SK-N-SH treated with all-trans-retinoic acid at 6 μM for 48 hours (cell line): ENCODE measurements at regions not wholly inside any gene's neighbourhood (a gene's known extent, or its start where the extent isn't known, plus 50 kb on each side); places are given as distances from the start of the nearest gene placed in this dataset.

Experiments
- ATAC-seq: fragments of 200-7000 bp; cut with Tn5 transposase; 3 replicates; pipeline ENCODE4 v1.9.1; 2020; ENCODE audit warnings: mild to moderate bottlenecking, moderate library complexity
- BACH2 ChIP-seq: fragments of 250-450 bp; sonication (Bioruptor Pico); IDR thresholded peaks from 2 replicates; pipeline ENCODE4 v1.9.0; 2021; ENCODE audit warnings: mild to moderate bottlenecking, borderline replicate concordance
- CSDC2 ChIP-seq: fragments of 250-450 bp; sonication (Bioruptor Pico); IDR thresholded peaks from 2 replicates; pipeline ENCODE4 v1.5.0; 2020; ENCODE audit warnings: mild to moderate bottlenecking, moderate library complexity
- ESRRG ChIP-seq: fragments of 250-450 bp; sonication (Bioruptor Pico); IDR thresholded peaks from 2 replicates; pipeline ENCODE4 v1.6.1; 2021; ENCODE audit warnings: mild to moderate bottlenecking
- GLIS3 ChIP-seq: fragments of 250-450 bp; sonication (Bioruptor Pico); IDR thresholded peaks from 2 replicates; pipeline ENCODE4 v1.5.0; 2020; ENCODE audit warnings: mild to moderate bottlenecking, moderate library complexity
- ISL1 ChIP-seq: fragments of 250-450 bp; sonication (Bioruptor Pico); IDR thresholded peaks from 2 replicates; pipeline ENCODE4 v2.1.2; 2022; ENCODE audit warnings: mild to moderate bottlenecking, moderate library complexity
- OSR1 ChIP-seq: fragments of 250-450 bp; sonication (Bioruptor Pico); IDR thresholded peaks from 2 replicates; pipeline ENCODE4 v1.8.0; 2022; ENCODE audit warnings: moderate library complexity, mild to moderate bottlenecking, inconsistent platforms
- PPARA ChIP-seq: fragments of 250-450 bp; sonication (Bioruptor Pico); IDR thresholded peaks from 2 replicates; pipeline ENCODE4 v1.5.0; 2020; ENCODE audit warnings: mild to moderate bottlenecking, borderline replicate concordance
- RARB ChIP-seq: fragments of 250-450 bp; sonication (Bioruptor Pico); IDR thresholded peaks from 2 replicates; pipeline ENCODE4 v1.8.0; 2021; ENCODE audit warnings: mild to moderate bottlenecking, moderate library complexity
- SNAI2 ChIP-seq: fragments of 250-450 bp; sonication (Bioruptor Pico); IDR thresholded peaks from 2 replicates; pipeline ENCODE4 v1.5.0; 2020; ENCODE audit warnings: mild to moderate bottlenecking, moderate library complexity
- TCF4 ChIP-seq: fragments of 250-450 bp; sonication (Bioruptor Pico); IDR thresholded peaks from 2 replicates; pipeline ENCODE4 v1.8.0; 2021; ENCODE audit warnings: mild to moderate bottlenecking, moderate library complexity, borderline replicate concordance
- TOX ChIP-seq: fragments of 250-450 bp; sonication (Bioruptor Pico); IDR thresholded peaks from 2 replicates; pipeline ENCODE4 v1.8.0; 2021; ENCODE audit warnings: mild to moderate bottlenecking, moderate library complexity, borderline replicate concordance
- ZC3H10 ChIP-seq: fragments of 250-450 bp; sonication (Bioruptor Pico); IDR thresholded peaks from 2 replicates; pipeline ENCODE4 v1.5.1; 2021; ENCODE audit warnings: mild to moderate bottlenecking, moderate library complexity
- ZFP3 ChIP-seq: fragments of 250-450 bp; sonication (Bioruptor Pico); IDR thresholded peaks from 2 replicates; pipeline ENCODE4 v1.5.0; 2020; ENCODE audit warnings: mild to moderate bottlenecking, moderate library complexity
- ZFP30 ChIP-seq: fragments of 450-650 bp; formaldehyde crosslinking; IDR thresholded peaks from 2 replicates; pipeline ENCODE4 v1.5.0; 2022; ENCODE audit warnings: mild to moderate bottlenecking, moderate library complexity
- ZNF565 ChIP-seq: fragments of 450-650 bp; formaldehyde crosslinking; conservative IDR thresholded peaks from 2 replicates; pipeline ENCODE4 v1.5.0; 2020; ENCODE audit warnings: low read depth, mild to moderate bottlenecking, moderate library complexity
- ZNF70 ChIP-seq: fragments of 450-650 bp; formaldehyde crosslinking; IDR thresholded peaks from 2 replicates; pipeline ENCODE4 v1.5.0; 2020; ENCODE audit warnings: mild to moderate bottlenecking, moderate library complexity
- ZNF8 ChIP-seq: fragments of 450-650 bp; formaldehyde crosslinking; IDR thresholded peaks from 2 replicates; pipeline ENCODE4 v1.5.0; 2020; ENCODE audit warnings: mild to moderate bottlenecking, moderate library complexity
- TF ChIP-seq, protein P1 (sequence below): fragments of 250-450 bp; sonication (Bioruptor Pico); IDR thresholded peaks from 2 replicates; pipeline ENCODE4 v1.8.0; 2020; ENCODE audit warnings: mild to moderate bottlenecking, moderate library complexity, borderline replicate concordance
- TF ChIP-seq, protein P2 (sequence below): fragments of 250-450 bp; sonication (Bioruptor Pico); IDR thresholded peaks from 2 replicates; pipeline ENCODE4 v1.5.1; 2020; ENCODE audit warnings: low read depth, mild to moderate bottlenecking, moderate library complexity
- TF ChIP-seq, protein P3 (sequence below): fragments of 250-450 bp; sonication (Bioruptor Pico); IDR thresholded peaks from 2 replicates; pipeline ENCODE4 v1.5.1; 2021; ENCODE audit warnings: mild to moderate bottlenecking, moderate library complexity
- TF ChIP-seq, protein P4 (sequence below): fragments of 250-450 bp; sonication (Bioruptor Pico); IDR thresholded peaks from 2 replicates; pipeline ENCODE4 v1.5.0; 2020; ENCODE audit warnings: mild to moderate bottlenecking, moderate library complexity
- TF ChIP-seq, protein P5 (sequence below): fragments of 250-450 bp; sonication (Bioruptor Pico); IDR thresholded peaks from 2 replicates; pipeline ENCODE4 v1.8.0; 2021; ENCODE audit warnings: low read depth, mild to moderate bottlenecking, moderate library complexity, borderline replicate concordance

DNA sequence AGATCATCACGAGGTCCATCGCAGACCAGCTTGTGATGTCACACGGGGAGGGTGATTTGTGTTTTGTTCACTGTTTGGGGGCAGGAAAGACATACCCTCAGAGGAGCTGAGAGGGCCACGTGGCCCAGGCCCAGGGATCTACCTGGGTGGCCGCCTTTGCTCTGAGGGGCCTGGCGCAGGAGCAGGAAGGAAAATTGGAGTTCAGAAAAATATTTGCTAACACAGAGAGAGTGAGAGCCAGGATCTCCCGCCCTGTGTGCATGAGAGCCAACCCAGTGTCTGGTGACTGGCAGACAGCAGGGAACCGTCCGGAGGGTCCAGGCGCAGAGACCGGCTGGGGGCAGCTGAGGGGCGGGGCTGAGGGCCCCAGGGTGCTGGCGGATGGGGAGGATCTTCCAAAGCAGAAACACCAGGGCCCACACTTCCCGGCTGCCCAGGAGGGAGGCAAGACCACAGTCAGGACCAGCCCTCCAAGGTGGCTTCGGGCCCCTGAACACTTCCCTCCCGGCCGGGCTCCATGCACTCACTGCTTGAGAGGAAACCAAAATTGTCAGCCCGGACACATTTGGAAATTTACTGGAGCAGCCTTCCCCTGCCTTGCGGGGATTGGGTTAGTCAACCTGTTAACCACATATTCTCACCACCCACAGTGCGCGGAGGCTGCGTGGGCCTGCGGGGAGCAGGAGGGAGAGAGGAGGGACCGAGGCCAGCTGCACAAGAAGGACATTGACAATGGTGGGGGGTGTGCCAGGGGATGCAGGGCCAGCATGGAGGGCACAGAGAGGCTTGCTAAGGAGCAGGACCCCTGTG, 52.6 kb downstream of the RBFOX3 start:
- TF ChIP-seq, protein P1, sequence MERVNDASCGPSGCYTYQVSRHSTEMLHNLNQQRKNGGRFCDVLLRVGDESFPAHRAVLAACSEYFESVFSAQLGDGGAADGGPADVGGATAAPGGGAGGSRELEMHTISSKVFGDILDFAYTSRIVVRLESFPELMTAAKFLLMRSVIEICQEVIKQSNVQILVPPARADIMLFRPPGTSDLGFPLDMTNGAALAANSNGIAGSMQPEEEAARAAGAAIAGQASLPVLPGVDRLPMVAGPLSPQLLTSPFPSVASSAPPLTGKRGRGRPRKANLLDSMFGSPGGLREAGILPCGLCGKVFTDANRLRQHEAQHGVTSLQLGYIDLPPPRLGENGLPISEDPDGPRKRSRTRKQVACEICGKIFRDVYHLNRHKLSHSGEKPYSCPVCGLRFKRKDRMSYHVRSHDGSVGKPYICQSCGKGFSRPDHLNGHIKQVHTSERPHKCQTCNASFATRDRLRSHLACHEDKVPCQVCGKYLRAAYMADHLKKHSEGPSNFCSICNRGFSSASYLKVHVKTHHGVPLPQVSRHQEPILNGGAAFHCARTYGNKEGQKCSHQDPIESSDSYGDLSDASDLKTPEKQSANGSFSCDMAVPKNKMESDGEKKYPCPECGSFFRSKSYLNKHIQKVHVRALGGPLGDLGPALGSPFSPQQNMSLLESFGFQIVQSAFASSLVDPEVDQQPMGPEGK (CRISPR knock-in tag) = no peak
- TF ChIP-seq ZNF565 = no peak
- TF ChIP-seq BACH2 (CRISPR knock-in tag) = no peak
- no peak for TF ChIP-seq ZFP30
- TF ChIP-seq CSDC2 (CRISPR knock-in tag) = no peak
- TF ChIP-seq TOX (CRISPR knock-in tag) = no peak
- TF ChIP-seq ZFP3 (CRISPR knock-in tag) = no peak
- TF ChIP-seq, protein P2, sequence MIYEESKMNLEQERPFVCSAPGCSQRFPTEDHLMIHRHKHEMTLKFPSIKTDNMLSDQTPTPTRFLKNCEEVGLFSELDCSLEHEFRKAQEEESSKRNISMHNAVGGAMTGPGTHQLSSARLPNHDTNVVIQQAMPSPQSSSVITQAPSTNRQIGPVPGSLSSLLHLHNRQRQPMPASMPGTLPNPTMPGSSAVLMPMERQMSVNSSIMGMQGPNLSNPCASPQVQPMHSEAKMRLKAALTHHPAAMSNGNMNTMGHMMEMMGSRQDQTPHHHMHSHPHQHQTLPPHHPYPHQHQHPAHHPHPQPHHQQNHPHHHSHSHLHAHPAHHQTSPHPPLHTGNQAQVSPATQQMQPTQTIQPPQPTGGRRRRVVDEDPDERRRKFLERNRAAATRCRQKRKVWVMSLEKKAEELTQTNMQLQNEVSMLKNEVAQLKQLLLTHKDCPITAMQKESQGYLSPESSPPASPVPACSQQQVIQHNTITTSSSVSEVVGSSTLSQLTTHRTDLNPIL (CRISPR knock-in tag) = no peak
- TF ChIP-seq, protein P3, sequence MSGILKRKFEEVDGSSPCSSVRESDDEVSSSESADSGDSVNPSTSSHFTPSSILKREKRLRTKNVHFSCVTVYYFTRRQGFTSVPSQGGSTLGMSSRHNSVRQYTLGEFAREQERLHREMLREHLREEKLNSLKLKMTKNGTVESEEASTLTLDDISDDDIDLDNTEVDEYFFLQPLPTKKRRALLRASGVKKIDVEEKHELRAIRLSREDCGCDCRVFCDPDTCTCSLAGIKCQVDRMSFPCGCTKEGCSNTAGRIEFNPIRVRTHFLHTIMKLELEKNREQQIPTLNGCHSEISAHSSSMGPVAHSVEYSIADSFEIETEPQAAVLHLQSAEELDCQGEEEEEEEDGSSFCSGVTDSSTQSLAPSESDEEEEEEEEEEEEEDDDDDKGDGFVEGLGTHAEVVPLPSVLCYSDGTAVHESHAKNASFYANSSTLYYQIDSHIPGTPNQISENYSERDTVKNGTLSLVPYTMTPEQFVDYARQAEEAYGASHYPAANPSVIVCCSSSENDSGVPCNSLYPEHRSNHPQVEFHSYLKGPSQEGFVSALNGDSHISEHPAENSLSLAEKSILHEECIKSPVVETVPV = no peak
- TF ChIP-seq ESRRG (CRISPR knock-in tag) = no peak
- no peak for TF ChIP-seq OSR1 (CRISPR knock-in tag)
- TF ChIP-seq, protein P4, sequence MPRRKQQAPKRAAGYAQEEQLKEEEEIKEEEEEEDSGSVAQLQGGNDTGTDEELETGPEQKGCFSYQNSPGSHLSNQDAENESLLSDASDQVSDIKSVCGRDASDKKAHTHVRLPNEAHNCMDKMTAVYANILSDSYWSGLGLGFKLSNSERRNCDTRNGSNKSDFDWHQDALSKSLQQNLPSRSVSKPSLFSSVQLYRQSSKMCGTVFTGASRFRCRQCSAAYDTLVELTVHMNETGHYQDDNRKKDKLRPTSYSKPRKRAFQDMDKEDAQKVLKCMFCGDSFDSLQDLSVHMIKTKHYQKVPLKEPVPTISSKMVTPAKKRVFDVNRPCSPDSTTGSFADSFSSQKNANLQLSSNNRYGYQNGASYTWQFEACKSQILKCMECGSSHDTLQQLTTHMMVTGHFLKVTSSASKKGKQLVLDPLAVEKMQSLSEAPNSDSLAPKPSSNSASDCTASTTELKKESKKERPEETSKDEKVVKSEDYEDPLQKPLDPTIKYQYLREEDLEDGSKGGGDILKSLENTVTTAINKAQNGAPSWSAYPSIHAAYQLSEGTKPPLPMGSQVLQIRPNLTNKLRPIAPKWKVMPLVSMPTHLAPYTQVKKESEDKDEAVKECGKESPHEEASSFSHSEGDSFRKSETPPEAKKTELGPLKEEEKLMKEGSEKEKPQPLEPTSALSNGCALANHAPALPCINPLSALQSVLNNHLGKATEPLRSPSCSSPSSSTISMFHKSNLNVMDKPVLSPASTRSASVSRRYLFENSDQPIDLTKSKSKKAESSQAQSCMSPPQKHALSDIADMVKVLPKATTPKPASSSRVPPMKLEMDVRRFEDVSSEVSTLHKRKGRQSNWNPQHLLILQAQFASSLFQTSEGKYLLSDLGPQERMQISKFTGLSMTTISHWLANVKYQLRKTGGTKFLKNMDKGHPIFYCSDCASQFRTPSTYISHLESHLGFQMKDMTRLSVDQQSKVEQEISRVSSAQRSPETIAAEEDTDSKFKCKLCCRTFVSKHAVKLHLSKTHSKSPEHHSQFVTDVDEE (CRISPR knock-in tag) = no peak
- no peak for TF ChIP-seq SNAI2 (CRISPR knock-in tag)
- TF ChIP-seq ZNF70 (CRISPR knock-in tag) = no peak
- no peak for TF ChIP-seq ZNF8 (CRISPR knock-in tag)
- TF ChIP-seq, protein P5, sequence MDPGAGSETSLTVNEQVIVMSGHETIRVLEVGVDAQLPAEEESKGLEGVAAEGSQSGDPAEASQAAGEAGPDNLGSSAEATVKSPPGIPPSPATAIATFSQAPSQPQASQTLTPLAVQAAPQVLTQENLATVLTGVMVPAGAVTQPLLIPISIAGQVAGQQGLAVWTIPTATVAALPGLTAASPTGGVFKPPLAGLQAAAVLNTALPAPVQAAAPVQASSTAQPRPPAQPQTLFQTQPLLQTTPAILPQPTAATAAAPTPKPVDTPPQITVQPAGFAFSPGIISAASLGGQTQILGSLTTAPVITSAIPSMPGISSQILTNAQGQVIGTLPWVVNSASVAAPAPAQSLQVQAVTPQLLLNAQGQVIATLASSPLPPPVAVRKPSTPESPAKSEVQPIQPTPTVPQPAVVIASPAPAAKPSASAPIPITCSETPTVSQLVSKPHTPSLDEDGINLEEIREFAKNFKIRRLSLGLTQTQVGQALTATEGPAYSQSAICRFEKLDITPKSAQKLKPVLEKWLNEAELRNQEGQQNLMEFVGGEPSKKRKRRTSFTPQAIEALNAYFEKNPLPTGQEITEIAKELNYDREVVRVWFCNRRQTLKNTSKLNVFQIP (CRISPR knock-in tag) = no peak
- no peak for TF ChIP-seq ZC3H10
- TF ChIP-seq TCF4 (CRISPR knock-in tag) = no peak
- TF ChIP-seq ISL1 (CRISPR knock-in tag) = no peak
- ATAC-seq = no peak

DNA sequence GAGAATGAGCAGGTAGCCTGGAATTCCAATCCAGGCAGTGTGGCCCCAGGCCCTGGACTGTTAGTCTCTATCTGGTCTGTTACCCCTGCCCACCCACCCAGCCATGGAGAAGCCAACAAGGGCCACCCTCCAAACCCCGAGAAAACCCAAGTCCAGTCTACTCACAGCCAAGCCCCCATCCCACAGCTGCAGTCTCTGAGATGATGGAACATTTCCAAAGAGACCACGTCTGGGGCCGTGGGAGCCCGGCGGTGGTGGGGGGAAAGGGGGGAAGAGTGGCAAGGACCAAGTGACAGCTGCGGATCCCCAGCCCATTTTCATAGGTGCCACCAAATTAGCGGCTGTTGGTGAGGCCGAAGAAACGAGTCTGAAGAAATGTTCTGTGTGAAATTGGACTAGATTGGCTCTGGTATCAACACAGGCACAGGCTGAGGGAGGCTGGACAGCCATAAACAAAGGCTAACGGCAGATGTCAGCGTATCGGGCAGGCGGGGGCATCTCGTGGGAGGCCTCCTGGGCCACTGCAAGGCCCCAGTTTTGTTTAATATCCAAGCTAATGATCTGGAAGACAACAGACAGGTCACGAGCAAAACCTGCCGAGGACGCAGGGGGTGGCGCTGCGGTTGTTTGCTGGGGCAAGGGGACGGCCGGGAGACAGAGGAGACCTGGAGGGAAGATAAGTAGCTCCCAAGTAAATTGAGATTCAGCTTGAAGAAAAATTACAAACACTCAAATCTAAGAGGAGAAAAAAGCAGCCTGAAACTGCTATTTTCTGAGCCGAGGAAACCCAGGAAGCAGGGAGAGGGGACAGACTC, 53.4 kb downstream of the RBFOX3 start:
- ATAC-seq = no peak
- no peak for TF ChIP-seq TOX (CRISPR knock-in tag)

DNA sequence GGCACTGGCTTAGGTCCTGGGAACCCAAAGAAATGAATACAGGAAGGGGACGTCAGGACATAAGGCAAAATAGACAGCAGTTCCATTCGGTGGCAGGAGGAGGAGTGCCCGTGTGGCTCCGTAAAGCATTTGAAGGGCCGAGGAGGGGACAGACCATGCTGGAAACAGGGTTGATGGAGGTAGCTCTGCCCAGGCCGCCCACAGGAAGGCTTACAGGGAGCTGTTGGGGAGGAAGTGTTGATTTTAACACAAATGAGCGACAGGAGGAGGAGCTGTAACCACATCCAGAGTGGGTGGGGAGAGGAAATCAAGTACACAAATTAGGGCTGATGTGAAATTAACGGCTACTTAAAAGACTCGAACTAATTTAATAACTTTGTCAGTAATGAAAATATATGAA, 54.6 kb downstream of the RBFOX3 start:
- ATAC-seq = no peak
- TF ChIP-seq, protein P2 (CRISPR knock-in tag) = no peak
- TF ChIP-seq, protein P1 (CRISPR knock-in tag) = no peak
- TF ChIP-seq PPARA (CRISPR knock-in tag) (no peak), GLIS3 (CRISPR knock-in tag) (no peak), RARB (CRISPR knock-in tag) (no peak), TOX (CRISPR knock-in tag) (no peak)
- TF ChIP-seq, protein P5 (CRISPR knock-in tag) = no peak
